ENCODE measurements at regions not wholly inside any gene's neighbourhood (a gene's known extent, or its start where the extent isn't known, plus 50 kb on each side); places are given as distances from the start of the nearest gene placed in this dataset.
"Not testable (repeated sequence)": the region's sequence is repeated elsewhere in the genome, so short reads cannot be mapped to it uniquely, and the experiment has no call there.

DNA sequence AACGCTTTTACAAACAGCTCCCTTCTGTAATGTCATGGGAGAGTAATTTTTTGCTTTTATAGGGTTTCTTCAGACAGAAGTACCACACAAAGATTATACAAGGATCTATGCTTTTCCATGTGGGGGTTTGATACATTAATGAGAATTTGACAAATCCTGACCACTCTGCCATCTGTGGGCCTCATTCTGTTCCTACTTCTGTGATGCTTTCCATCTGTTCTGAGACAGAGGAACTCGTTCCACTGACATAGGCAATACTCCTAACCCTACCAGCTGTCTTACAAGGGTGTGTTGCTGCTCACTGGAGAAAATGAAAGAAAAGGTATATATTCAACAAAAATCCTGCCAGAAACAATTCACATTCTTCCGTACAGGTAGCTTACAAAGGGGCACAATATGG, 59.4 kb upstream of the NAMPT start:
- DNase-seq (no peak), ATAC-seq (no peak)
- Mint-ChIP-seq H3K4me1 (peaks cover 43% of the 10 kb centered on the region), H3K4me3 (no peak overlapping the region), H3K9me3 (ENCODE audit: low read depth) (peaks cover 20% of the 10 kb centered on the region), H3K36me3 (peaks cover 54% of the 10 kb centered on the region), H3K27me3 (no peaks in the 10 kb centered on the region), H3K27ac (no peak overlapping the region)
- CTCF ChIA-PET = interaction anchor here (1.3 kb wide), 1 partner anchor 118 kb away, joined by 5 read pairs; no protein-coding TSS in a partner anchor

DNA sequence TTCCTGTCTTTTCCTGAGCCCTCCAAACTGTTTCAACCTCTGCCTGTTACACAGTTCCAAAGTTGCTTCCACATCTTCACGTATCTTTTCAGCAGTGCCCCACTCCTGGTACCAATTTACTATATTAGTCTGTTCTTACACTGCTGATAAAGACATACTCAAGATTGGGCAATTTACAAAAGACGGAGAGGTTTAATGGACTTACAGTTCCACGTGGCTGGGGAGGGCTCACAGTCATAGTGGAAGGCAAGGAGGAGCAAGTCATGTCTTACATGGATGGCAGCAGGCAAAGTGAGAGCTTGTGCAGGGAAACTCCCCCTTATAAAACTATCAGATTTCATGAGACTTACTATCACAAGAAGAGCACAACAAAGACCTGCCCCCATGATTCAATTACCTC, 57.3 kb upstream of the NAMPT start:
- peaks cover 20% of the 10 kb centered on the region for H3K9me3 Mint-ChIP-seq (ENCODE audit: low read depth)
- peaks cover 46% of the 10 kb centered on the region for H3K36me3 Mint-ChIP-seq

DNA sequence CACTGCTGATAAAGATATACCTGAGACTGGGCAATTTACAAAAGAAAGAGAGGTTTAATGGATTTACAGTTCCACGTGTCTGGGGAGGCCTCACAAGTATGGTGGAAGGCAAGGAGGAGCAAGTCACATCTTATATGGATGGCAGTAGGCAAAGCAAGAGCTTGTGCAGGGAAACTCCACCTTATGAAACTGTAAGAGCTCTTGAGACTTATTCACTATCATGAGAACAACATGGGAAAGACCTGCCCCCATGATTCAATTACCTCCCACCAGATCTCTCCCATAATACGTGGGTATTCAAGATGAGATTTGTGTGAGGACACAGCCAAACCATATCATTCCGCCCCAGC, 55.4 kb upstream of the NAMPT start:
- H3K4me1 Mint-ChIP-seq, H3K27ac Mint-ChIP-seq, DNase-seq, ATAC-seq, H3K27me3 Mint-ChIP-seq, CTCF ChIA-PET, H3K4me3 Mint-ChIP-seq: not testable (repeated sequence)
- Mint-ChIP-seq H3K36me3 (peaks cover 45% of the 10 kb centered on the region), H3K9me3 (ENCODE audit: low read depth) (peaks cover 20% of the 10 kb centered on the region)

More for the DNA sequence above, 57.3 kb upstream of the NAMPT start:
- H3K27me3 Mint-ChIP-seq, DNase-seq, ATAC-seq, H3K4me3 Mint-ChIP-seq, CTCF ChIA-PET, H3K27ac Mint-ChIP-seq: not testable (repeated sequence)
- H3K4me1 Mint-ChIP-seq = peaks cover 28% of the 10 kb centered on the region

DNA sequence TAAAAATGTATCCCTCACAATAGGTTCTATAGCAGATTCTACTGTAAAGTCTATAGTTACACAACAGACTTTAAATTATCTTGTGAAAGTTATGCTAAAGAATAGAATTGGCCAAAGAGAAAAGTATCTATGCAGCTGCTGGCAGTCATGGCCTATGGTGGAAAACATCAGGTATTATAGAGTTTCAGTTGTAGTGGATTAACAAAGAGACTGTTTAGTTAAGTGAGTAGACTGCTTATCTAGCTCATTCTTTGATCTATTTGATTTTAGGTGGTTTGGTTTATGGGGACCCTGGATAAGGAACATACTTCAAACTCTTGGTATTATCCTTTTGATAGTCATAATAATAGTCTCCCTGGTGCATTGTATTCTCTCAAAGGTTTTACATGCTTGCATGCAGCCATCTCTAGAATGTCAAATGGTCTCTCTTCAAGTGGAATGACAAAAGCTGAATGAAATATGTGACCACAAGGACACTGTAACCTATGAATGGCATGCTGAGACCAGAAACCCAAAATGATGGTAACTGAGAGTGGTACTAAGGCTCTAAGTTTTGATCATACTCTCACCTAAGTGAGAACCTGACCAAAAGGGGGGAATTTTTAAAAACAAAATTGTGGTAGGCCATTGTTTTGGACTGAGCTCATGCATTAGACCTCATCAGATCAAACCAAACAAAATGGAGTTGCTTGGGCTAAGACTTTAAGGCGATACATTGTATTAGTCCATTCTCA, 54.9 kb upstream of the NAMPT start:
- ATAC-seq = no peak
- H3K27me3 Mint-ChIP-seq = no peaks in the 10 kb centered on the region
- no peak overlapping the region for H3K4me3 Mint-ChIP-seq
- H3K9me3 Mint-ChIP-seq (ENCODE audit: low read depth) = peaks cover 16% of the 10 kb centered on the region
- H3K27ac Mint-ChIP-seq = no peak overlapping the region
- peaks cover 4% of the 10 kb centered on the region for H3K4me1 Mint-ChIP-seq
- DNase-seq = no peak
- CTCF ChIA-PET = no interaction called here
- H3K36me3 Mint-ChIP-seq = peaks cover 42% of the 10 kb centered on the region

DNA sequence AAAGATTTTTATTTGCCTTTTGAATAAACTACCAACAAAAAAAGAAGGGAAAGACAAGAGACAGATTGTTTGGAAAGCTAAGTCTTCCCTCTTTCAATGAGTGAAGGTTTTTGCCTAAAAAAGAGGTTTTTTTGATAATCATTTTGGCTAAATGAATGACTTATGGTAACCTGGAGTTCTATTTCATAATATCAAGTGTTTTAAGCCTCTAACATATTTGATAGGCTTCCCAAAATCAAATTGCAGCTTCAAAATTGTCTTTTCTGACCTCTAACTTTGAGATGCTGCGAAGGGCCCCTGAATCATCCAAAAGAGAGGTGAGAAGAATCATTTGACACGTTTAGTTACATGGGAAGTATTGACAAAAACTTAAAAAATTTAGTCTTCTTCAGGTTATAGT, 53.0 kb upstream of the NAMPT start:
- DNase-seq = no peak
- ATAC-seq = no peak
- peaks cover 10% of the 10 kb centered on the region for H3K9me3 Mint-ChIP-seq (ENCODE audit: low read depth)

DNA sequence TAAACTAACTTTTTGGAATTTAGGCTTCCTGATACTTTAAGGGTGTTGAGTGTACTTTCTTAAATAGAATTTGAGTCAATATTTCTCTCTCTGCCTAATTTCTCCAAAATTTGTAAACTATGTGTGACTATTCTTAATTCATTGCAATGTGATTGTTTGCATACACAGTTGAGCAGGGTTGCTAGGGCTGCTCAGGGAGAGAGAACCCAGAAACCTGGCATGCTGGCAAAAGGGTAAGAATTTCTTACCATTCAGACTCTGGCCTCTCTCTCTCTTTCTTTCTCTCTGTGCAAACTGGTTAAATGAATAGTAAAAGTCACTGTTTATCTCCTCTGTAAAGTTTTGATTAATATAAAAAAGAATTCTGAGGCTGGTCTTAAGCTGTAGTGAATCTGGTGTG, 51.0 kb upstream of the NAMPT start:
- H3K36me3 Mint-ChIP-seq = peaks cover 17% of the 10 kb centered on the region
- ATAC-seq (no peak), DNase-seq (no peak)
- no peak overlapping the region for H3K27ac Mint-ChIP-seq
- CTCF ChIA-PET = no interaction called here
- peaks cover 2% of the 10 kb centered on the region for H3K27me3 Mint-ChIP-seq
- H3K4me3 Mint-ChIP-seq = no peak overlapping the region
- H3K9me3 Mint-ChIP-seq (ENCODE audit: low read depth) = peaks cover 3% of the 10 kb centered on the region
- H3K4me1 Mint-ChIP-seq = no peaks in the 10 kb centered on the region

More for the DNA sequence above, 53.0 kb upstream of the NAMPT start:
- CTCF ChIA-PET = no interaction called here
- H3K4me1 Mint-ChIP-seq = no peaks in the 10 kb centered on the region
- H3K27ac Mint-ChIP-seq = no peak overlapping the region
- no peak overlapping the region for H3K4me3 Mint-ChIP-seq
- no peaks in the 10 kb centered on the region for H3K27me3 Mint-ChIP-seq
- H3K36me3 Mint-ChIP-seq = peaks cover 28% of the 10 kb centered on the region

All from activated CD8-positive, alpha-beta memory T cell treated with anti-CD3 and anti-CD28 coated beads, Interleukin-2, amount 10 ng/mL, durations not matched to agents 7 days and 5 days (primary cell).